Gastrocnemius medialis (tissue), 4 donors: ENCODE measurements at regions not wholly inside any gene's neighbourhood (a gene's known extent, or its start where the extent isn't known, plus 50 kb on each side); places are given as distances from the start of the nearest gene placed in this dataset.
"Not testable (repeated sequence)": the region's sequence is repeated elsewhere in the genome, so short reads cannot be mapped to it uniquely, and the experiment has no call there.

Source experiments
- ATAC-seq, 2 donors: fragments of 150-250 bp; one replicate each; pipeline ENCODE4 v1.9.1; 2016
- DNase-seq, 2 donors: peaks; one replicate each; pipeline ENCODE4 v3.0.0-alpha.2; 2019
- H3K27ac ChIP-seq, 4 donors: fragments of 200-600 bp; sonication (generic); 1 replicate in 1 of 4; 2 replicates in 3 of 4; pipeline ENCODE4 v1.5.1; 2016 to 2018; ENCODE audit warnings: mild to moderate bottlenecking in 2 of 4, moderate library complexity in 1 of 4
- H3K27me3 ChIP-seq, 3 donors: fragments of 200-600 bp; sonication (generic) in 2 of 3; 1 replicate in 1 of 3; 2 replicates in 2 of 3; pipeline versions ENCODE4 v1.5.1 to v1.6.0; 2016 to 2019; ENCODE audit warnings: mild to moderate bottlenecking in 1 of 3, moderate library complexity in 1 of 3
- H3K36me3 ChIP-seq, 2 donors: fragments of 200-600 bp; sonication (generic) in 1 of 2; one replicate each; pipeline ENCODE4 v1.5.1; 2017 to 2018
- H3K4me1 ChIP-seq, 2 donors: fragments of 200-600 bp; sonication (generic) in 1 of 2; one replicate each; pipeline ENCODE4 v1.5.1; 2016 to 2017; ENCODE audit warnings: mild to moderate bottlenecking in 2 of 2
- H3K4me3 ChIP-seq, 4 donors: fragments of 200-600 bp; sonication (generic) in 3 of 4; 1 replicate in 1 of 4; 2 replicates in 3 of 4; pipeline ENCODE4 v1.5.1; 2016 to 2019; ENCODE audit warnings: mild to moderate bottlenecking in 2 of 4
- H3K9me3 ChIP-seq, 3 donors: fragments of 200-600 bp; sonication (generic) in 2 of 3; 1 replicate in 1 of 3; 2 replicates in 2 of 3; pipeline ENCODE4 v1.5.1; 2016 to 2019
- POLR2A ChIP-seq, 2 donors: fragments of 450-650 bp; IDR thresholded peaks; one replicate each; pipeline ENCODE4 v1.6.1; 2017; ENCODE audit warnings: antibody characterized with exemption in 2 of 2, mild to moderate bottlenecking in 2 of 2, moderate library complexity in 2 of 2
- in situ Hi-C, 4 donors: fragments of 200-750 bp; cut with MboI; loops; one replicate each; pipeline versions ENCODE4 v1.15.0 to v1.8.0; 2017; ENCODE audit warnings: low sequenced_read_pairs in 4 of 4
- intact Hi-C: fragments of 100-400 bp; cut with DNase I; formaldehyde crosslinking; loops from one replicate; pipeline ENCODE4 v1.15.1; 2023; ENCODE audit warnings: low total_unique reads
- TF ChIP-seq, protein P1 (sequence below), 5 experiments: fragments of 450-650 bp in 3 of 5; fragments of 200-600 bp in 2 of 5; sonication (generic) in 2 of 5; IDR thresholded peaks in 4 of 5; conservative IDR thresholded peaks in 1 of 5; 1 replicate in 4 of 5; 2 replicates in 1 of 5; pipeline ENCODE4 v1.5.1; 2016 to 2019; ENCODE audit warnings: antibody characterized with exemption in 5 of 5, mild to moderate bottlenecking in 3 of 5, moderate library complexity in 3 of 5

DNA sequence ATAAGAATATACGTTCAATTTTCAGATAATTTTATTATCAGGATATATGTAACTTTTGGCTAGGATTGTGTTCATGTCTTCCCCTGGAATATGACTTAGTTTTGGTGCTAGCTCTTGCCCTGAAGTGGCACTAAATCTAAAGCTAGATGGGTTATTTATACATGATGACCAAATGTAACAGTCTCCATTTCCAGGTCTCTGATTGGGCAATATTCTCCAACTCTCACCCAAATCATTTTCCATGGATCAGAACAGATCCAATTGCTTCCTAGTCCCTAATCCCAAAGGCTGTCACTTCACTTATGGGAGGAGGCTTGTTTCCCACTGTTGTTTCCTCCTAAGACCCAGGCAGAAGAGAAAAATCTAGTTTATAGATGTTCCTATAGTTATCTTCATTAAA lies 274.6 kb upstream of the SLC16A7 start:
- Histone ChIP-seq H3K4me3 (no peak overlapping the region), H3K27ac (no peak overlapping the region), H3K9me3 (no peaks in the 10 kb centered on the region), H3K27me3 (no peaks in the 10 kb centered on the region), H3K4me1 (no peaks in the 10 kb centered on the region), H3K36me3 (no peaks in the 10 kb centered on the region)
- TF ChIP-seq POLR2A (IDR thresholded peaks at IDR 0.05), result no peak
- TF ChIP-seq, protein P1, sequence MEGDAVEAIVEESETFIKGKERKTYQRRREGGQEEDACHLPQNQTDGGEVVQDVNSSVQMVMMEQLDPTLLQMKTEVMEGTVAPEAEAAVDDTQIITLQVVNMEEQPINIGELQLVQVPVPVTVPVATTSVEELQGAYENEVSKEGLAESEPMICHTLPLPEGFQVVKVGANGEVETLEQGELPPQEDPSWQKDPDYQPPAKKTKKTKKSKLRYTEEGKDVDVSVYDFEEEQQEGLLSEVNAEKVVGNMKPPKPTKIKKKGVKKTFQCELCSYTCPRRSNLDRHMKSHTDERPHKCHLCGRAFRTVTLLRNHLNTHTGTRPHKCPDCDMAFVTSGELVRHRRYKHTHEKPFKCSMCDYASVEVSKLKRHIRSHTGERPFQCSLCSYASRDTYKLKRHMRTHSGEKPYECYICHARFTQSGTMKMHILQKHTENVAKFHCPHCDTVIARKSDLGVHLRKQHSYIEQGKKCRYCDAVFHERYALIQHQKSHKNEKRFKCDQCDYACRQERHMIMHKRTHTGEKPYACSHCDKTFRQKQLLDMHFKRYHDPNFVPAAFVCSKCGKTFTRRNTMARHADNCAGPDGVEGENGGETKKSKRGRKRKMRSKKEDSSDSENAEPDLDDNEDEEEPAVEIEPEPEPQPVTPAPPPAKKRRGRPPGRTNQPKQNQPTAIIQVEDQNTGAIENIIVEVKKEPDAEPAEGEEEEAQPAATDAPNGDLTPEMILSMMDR (IDR thresholded peaks at IDR 0.05 in 4 of 5, conservative IDR thresholded peaks at IDR 0.05 in 1 of 5), result no peak
- in situ Hi-C loops (no loop called here), intact Hi-C loops (no loop called here)
- ATAC-seq (no peak), DNase-seq (no peak)

DNA sequence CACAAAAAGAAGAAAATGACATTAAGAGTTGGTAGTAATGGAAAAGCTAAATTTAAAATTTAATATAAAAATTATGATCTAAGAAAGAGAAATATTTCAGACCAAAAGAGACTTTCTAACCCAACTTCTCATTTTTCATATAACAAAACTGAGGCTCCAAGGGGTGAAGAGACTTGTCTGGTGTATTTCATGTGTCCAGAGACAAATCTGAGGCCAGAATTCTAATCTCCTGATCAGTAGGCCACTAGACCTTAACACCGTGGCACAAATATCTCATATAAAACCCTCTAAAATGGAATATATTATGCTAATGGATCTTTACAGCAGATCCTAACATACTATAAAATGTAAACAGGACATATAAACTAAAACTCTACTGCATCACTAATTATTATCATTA lies 275.7 kb upstream of the SLC16A7 start:
- Histone ChIP-seq H3K9me3 (no peaks in the 10 kb centered on the region), H3K36me3 (no peaks in the 10 kb centered on the region), H3K4me3 (no peak overlapping the region), H3K27ac (no peak overlapping the region), H3K27me3 (no peaks in the 10 kb centered on the region), H3K4me1 (no peaks in the 10 kb centered on the region)
- no peak for TF ChIP-seq POLR2A (IDR thresholded peaks at IDR 0.05)
- in situ Hi-C loops (no loop called here), intact Hi-C loops (no loop called here)
- DNase-seq, result no peak
- no peak for ATAC-seq

DNA sequence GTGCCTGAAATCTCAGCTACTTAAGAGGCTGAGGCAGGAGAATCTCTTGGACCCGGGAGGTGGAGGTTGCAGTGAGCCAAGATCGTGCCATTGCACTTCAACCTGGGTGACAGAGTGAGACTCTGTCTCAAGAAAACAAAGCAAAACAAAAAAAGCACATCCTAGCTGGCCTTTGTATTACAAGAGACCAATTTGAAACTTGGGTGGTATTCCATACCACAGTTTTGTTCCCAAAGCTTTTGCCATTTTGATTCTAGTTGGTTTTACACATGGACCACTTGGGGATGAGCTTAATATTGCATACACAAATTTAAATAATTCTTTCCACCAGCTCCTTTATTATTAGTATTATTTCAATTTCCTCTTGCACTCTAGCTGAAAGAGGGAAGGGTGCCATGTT lies 276.9 kb upstream of the SLC16A7 start:
- Histone ChIP-seq H3K4me3 (no peak overlapping the region), H3K4me1 (no peaks in the 10 kb centered on the region), H3K27ac (no peak overlapping the region), H3K9me3 (no peaks in the 10 kb centered on the region), H3K27me3 (no peaks in the 10 kb centered on the region), H3K36me3 (no peaks in the 10 kb centered on the region)
- DNase-seq (no peak), ATAC-seq (no peak)
- TF ChIP-seq, protein P1 (IDR thresholded peaks at IDR 0.05 in 4 of 5, conservative IDR thresholded peaks at IDR 0.05 in 1 of 5), result no peak
- TF ChIP-seq POLR2A (IDR thresholded peaks at IDR 0.05), result no peak
- in situ Hi-C loops, result no loop called here
- intact Hi-C loops, result no loop called here

DNA sequence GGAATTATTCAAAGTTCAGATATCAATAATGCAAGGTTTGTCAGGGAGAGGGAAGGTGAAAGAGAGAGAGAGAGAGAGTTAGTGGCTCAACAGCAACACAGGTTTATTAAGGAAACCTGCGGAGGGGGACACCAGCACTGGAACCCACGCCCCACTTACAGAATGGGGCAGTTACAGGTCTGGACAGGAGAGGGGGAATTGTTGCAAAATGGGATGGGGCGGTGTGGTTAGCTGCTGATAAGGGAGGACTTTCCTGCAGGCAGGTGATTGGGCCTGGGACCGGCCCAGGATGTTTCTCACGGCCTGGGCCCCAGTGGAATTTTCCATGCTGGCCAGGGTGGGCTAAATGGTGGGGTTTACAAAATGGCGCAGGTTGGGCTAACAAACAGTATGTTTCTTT lies 278.2 kb upstream of the SLC16A7 start:
- ATAC-seq (no peak), DNase-seq (no peak)
- in situ Hi-C loops (no loop called here), intact Hi-C loops (no loop called here)
- H3K9me3 ChIP-seq, result no peaks in the 10 kb centered on the region
- no peaks in the 10 kb centered on the region for H3K4me1 ChIP-seq
- TF ChIP-seq, protein P1 (IDR thresholded peaks at IDR 0.05 in 4 of 5, conservative IDR thresholded peaks at IDR 0.05 in 1 of 5), result no peak
- TF ChIP-seq POLR2A (IDR thresholded peaks at IDR 0.05), result no peak
- no peak overlapping the region for H3K27ac ChIP-seq
- H3K36me3 ChIP-seq, result no peaks in the 10 kb centered on the region
- no peak overlapping the region for H3K4me3 ChIP-seq
- H3K27me3 ChIP-seq, result no peaks in the 10 kb centered on the region

DNA sequence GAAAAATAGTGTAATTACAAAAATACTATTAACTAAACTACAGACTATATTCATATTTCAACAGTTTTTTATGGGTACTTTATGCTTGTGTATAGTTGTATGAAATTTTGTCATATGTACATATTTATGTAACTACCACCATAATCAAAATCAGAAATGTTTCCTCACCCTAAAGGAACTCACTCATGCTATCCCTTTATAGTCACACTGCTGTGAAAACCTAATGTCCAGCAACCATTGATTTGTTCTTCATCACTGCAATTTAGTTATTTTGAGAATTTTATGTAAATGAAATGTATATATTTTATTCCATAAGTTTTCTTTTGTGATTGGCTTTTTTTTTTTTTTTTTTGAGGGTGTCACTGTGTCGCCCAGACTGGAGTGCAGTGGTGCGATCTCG lies 278.9 kb upstream of the SLC16A7 start:
- H3K27ac ChIP-seq, result no peak overlapping the region
- no peak for TF ChIP-seq POLR2A (IDR thresholded peaks at IDR 0.05)
- TF ChIP-seq, protein P1 (IDR thresholded peaks at IDR 0.05 in 4 of 5, conservative IDR thresholded peaks at IDR 0.05 in 1 of 5), result no peak
- H3K4me3 ChIP-seq, result no peak overlapping the region
- in situ Hi-C loops, result no loop called here
- no peaks in the 10 kb centered on the region for H3K27me3 ChIP-seq
- intact Hi-C loops, result no loop called here
- H3K9me3 ChIP-seq, result no peaks in the 10 kb centered on the region
- no peaks in the 10 kb centered on the region for H3K36me3 ChIP-seq
- H3K4me1 ChIP-seq, result no peaks in the 10 kb centered on the region
- DNase-seq, result no peak
- no peak for ATAC-seq

DNA sequence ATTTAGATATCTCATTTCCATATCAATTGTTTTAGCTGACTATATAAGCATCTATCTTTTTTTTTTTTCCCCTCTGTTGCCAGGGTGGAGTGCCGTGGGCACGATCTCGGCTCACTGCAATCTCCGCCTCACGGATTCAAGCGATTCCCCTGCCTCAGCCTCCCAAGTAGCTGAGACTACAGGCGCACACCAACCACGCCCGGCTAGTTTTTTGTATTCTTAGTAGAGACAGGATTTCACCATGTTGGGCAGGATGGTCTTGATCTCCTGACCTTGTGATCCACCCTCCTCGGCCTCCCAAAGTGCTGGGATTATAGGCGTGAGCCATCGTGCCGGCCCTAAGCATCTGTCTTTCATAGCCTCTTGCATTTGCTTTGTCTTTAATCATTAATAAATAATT lies 279.5 kb upstream of the SLC16A7 start:
- intact Hi-C loops, in situ Hi-C loops, H3K27ac ChIP-seq: not testable (repeated sequence)

More for the DNA sequence above, 279.5 kb upstream of the SLC16A7 start:
- not testable (repeated sequence) for H3K4me1 ChIP-seq, H3K4me3 ChIP-seq, DNase-seq, H3K27me3 ChIP-seq, H3K9me3 ChIP-seq, ATAC-seq, H3K36me3 ChIP-seq
